Gastrocnemius medialis (tissue), 4 donors: ENCODE measurements at regions not wholly inside any gene's neighbourhood (a gene's known extent, or its start where the extent isn't known, plus 50 kb on each side); places are given as distances from the start of the nearest gene placed in this dataset.

Experiments
- POLR2A ChIP-seq, 2 donors: fragments of 450-650 bp; IDR thresholded peaks; one replicate each; pipeline ENCODE4 v1.6.1; 2017; ENCODE audit warnings: antibody characterized with exemption in 2 of 2, mild to moderate bottlenecking in 2 of 2, moderate library complexity in 2 of 2
- TF ChIP-seq, protein P1 (sequence below), 5 experiments: fragments of 450-650 bp in 3 of 5; fragments of 200-600 bp in 2 of 5; sonication (generic) in 2 of 5; IDR thresholded peaks in 4 of 5; conservative IDR thresholded peaks in 1 of 5; 1 replicate in 4 of 5; 2 replicates in 1 of 5; pipeline ENCODE4 v1.5.1; 2016 to 2019; ENCODE audit warnings: antibody characterized with exemption in 5 of 5, mild to moderate bottlenecking in 3 of 5, moderate library complexity in 3 of 5

DNA sequence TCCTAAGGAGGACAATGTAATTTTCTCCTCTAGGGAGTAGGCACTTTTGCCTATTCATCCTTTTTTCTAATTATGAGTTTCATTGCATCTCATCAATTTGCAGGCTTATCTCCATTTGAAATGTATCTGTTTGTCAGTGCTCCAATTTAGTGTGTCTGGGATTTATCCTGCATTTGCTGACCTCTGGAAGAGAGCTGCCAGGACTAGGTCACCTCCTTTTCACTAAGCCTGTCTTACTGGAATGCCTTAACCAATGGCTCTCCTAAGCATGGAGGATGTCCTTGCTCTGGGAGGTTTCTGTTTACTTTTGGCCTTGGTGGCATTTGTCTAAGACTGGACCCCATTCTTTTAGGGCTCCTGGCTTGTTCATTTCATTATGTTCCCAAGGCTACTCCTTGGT lies 261.5 kb downstream of the NEBL start:
- TF ChIP-seq, protein P1, sequence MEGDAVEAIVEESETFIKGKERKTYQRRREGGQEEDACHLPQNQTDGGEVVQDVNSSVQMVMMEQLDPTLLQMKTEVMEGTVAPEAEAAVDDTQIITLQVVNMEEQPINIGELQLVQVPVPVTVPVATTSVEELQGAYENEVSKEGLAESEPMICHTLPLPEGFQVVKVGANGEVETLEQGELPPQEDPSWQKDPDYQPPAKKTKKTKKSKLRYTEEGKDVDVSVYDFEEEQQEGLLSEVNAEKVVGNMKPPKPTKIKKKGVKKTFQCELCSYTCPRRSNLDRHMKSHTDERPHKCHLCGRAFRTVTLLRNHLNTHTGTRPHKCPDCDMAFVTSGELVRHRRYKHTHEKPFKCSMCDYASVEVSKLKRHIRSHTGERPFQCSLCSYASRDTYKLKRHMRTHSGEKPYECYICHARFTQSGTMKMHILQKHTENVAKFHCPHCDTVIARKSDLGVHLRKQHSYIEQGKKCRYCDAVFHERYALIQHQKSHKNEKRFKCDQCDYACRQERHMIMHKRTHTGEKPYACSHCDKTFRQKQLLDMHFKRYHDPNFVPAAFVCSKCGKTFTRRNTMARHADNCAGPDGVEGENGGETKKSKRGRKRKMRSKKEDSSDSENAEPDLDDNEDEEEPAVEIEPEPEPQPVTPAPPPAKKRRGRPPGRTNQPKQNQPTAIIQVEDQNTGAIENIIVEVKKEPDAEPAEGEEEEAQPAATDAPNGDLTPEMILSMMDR (IDR thresholded peaks at IDR 0.05 in 4 of 5, conservative IDR thresholded peaks at IDR 0.05 in 1 of 5) = no peak
- no peak for TF ChIP-seq POLR2A (IDR thresholded peaks at IDR 0.05)
